OCI-LY3 (cell line): ENCODE measurements at regions not wholly inside any gene's neighbourhood (a gene's known extent, or its start where the extent isn't known, plus 50 kb on each side); places are given as distances from the start of the nearest gene placed in this dataset.

ENCODE experiments used
- EZH2phosphoT487 ChIP-seq: fragments of 200-600 bp; shearing (Covaris generic); IDR thresholded peaks from 2 replicates; pipeline ENCODE4 v1.6.1; 2018; ENCODE audit warnings: antibody characterized with exemption, mixed run types, low read depth
- TF ChIP-seq, protein P1 (sequence below): fragments of 200-600, 300-600 bp; sonication (generic); IDR thresholded peaks from 2 replicates; pipeline ENCODE4 v1.5.1; 2014; ENCODE audit warnings: antibody characterized with exemption, low read length, low read depth

DNA sequence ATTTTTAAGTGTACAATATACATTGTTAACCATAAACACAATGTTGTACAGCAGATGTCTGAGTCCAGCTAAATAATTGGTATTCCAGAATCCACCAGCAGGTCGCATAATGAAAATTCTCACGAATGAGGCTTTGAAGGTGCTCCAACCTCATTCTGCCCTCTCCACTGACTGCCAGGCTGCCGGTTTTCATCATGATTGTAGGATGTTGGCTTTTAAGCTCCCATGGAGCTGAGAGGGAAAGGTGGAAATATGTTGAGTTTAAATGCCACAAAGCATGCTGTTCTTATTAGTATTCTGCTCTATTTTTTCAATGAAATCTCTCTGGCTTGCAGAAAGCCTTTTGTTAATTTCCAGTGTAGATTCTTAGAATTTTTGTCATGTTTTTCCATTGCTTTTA is 337.2 kb upstream of the DDI1 start:
- TF ChIP-seq, protein P1, sequence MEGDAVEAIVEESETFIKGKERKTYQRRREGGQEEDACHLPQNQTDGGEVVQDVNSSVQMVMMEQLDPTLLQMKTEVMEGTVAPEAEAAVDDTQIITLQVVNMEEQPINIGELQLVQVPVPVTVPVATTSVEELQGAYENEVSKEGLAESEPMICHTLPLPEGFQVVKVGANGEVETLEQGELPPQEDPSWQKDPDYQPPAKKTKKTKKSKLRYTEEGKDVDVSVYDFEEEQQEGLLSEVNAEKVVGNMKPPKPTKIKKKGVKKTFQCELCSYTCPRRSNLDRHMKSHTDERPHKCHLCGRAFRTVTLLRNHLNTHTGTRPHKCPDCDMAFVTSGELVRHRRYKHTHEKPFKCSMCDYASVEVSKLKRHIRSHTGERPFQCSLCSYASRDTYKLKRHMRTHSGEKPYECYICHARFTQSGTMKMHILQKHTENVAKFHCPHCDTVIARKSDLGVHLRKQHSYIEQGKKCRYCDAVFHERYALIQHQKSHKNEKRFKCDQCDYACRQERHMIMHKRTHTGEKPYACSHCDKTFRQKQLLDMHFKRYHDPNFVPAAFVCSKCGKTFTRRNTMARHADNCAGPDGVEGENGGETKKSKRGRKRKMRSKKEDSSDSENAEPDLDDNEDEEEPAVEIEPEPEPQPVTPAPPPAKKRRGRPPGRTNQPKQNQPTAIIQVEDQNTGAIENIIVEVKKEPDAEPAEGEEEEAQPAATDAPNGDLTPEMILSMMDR: no peak
- no peak for TF ChIP-seq EZH2phosphoT487
